GM12864 (cell line): ENCODE measurements at regions not wholly inside any gene's neighbourhood (a gene's known extent, or its start where the extent isn't known, plus 50 kb on each side); places are given as distances from the start of the nearest gene placed in this dataset.

Experiments used
- DNase-seq: peaks from one replicate; pipeline ENCODE4 v3.0.0-alpha.2; 2011; ENCODE audit warnings: low read depth
- H3K4me3 ChIP-seq: 2 replicates; pipeline ENCODE4 v1.5.1; 2011; ENCODE audit warnings: mild to moderate bottlenecking, low read depth, low read length, control low read depth
- CTCF ChIP-seq: IDR thresholded peaks from 2 replicates; pipeline ENCODE4 v1.5.1; 2011; ENCODE audit warnings: low read depth, mild to moderate bottlenecking, moderate library complexity, low read length, control low read depth, inconsistent platforms; ENCODE audit errors: missing control alignments

GRCh38 chr6:167769408-167770190, 57.1 kb upstream of the AFDN start:
- no peak overlapping the region for H3K4me3 ChIP-seq
- no peak for DNase-seq
- no peak for TF ChIP-seq CTCF

- TF ChIP-seq CTCF, result no peak
- H3K4me3 ChIP-seq, result no peak overlapping the region
- no peak for DNase-seq
Measured at GRCh38 chr6:167770291-167770955, 56.3 kb upstream of the AFDN start.

- no peak overlapping the region for H3K4me3 ChIP-seq
- no peak for TF ChIP-seq CTCF
- DNase-seq, result no peak
Measured at GRCh38 chr6:167774881-167775280, 51.8 kb upstream of the AFDN start.

GRCh38 chr6:167776906-167777627, 49.6 kb upstream of the AFDN start:
- no peak overlapping the region for H3K4me3 ChIP-seq
- DNase-seq, result no peak

More at GRCh38 chr6:167776906-167777627, 49.6 kb upstream of the AFDN start:
- TF ChIP-seq CTCF, result no peak
